Ovary (tissue), 7 donors: ENCODE measurements at regions not wholly inside any gene's neighbourhood (a gene's known extent, or its start where the extent isn't known, plus 50 kb on each side); places are given as distances from the start of the nearest gene placed in this dataset.

Experiments used
- DNase-seq, 5 donors: peaks; one replicate each; pipeline ENCODE4 v3.0.0-alpha.2; 2019 to 2020
- H3K27ac ChIP-seq, 2 donors: fragments of 200-600 bp; one replicate each; pipeline versions ENCODE4 v1.5.1 to v1.8.0; 2019 to 2022
- H3K27me3 ChIP-seq: fragments of 200-600 bp; one replicate; pipeline ENCODE4 v1.8.0; 2022
- H3K36me3 ChIP-seq: fragments of 200-600 bp; sonication (generic); one replicate; pipeline ENCODE4 v1.5.1; 2019
- H3K4me1 ChIP-seq: one replicate; pipeline ENCODE4 v1.8.1; 2013; ENCODE audit warnings: mild to moderate bottlenecking, moderate library complexity; ENCODE audit not compliant: insufficient read depth
- H3K4me3 ChIP-seq: fragments of 200-600 bp; sonication (generic); one replicate; pipeline ENCODE4 v1.5.1; 2017
- H3K9me3 ChIP-seq, 2 donors: fragments of 200-600 bp in 1 of 2; sonication (generic) in 1 of 2; one replicate each; pipeline versions ENCODE4 v1.5.1 to v1.8.1; 2013 to 2019; ENCODE audit warnings: mild to moderate bottlenecking in 1 of 2, moderate library complexity in 1 of 2
- CTCF ChIP-seq, 3 donors: fragments of 450-650 bp in 2 of 3; fragments of 200-600 bp in 1 of 3; IDR thresholded peaks; one replicate each; pipeline versions ENCODE4 v1.5.1 to v1.8.0; 2016 to 2022; ENCODE audit warnings: antibody characterized with exemption in 3 of 3, mild to moderate bottlenecking in 1 of 3
- EP300 ChIP-seq: sonication (generic); formaldehyde crosslinking; IDR thresholded peaks from one replicate; pipeline ENCODE4 v1.6.1; 2017; ENCODE audit warnings: antibody characterized with exemption
- POLR2A ChIP-seq: fragments of 450-650 bp; IDR thresholded peaks from one replicate; pipeline ENCODE4 v1.6.1; 2017; ENCODE audit warnings: antibody characterized with exemption, mild to moderate bottlenecking, moderate library complexity
- WGBS, 3 donors: extraction: QIAGEN DNeasy Blood & Tissue Kit in 1 of 3; methylation state at CpG; one replicate each; pipeline versions ENCODE4 v1.1.5 to v1.1.7; 2013 to 2017; 5-methylcytosine and 5-hydroxymethylcytosine counted together
- intact Hi-C, 4 donors: fragments of 100-400 bp; cut with DNase I; formaldehyde crosslinking; loops; one replicate each; pipeline versions ENCODE4 v1.11.0 to v1.15.1; 2022 to 2023
- donor health status: DM: no; HTN: no; CAD: no; lungs with moderate emphysema.
- donor health status: DM: no; HTN: no; CAD: no.
- donor health status: Bipolar disorder and iron deficiency.
- donor health status: DM: no; HTN: no; CAD: no.
- donor health status: DM: yes; HTN: yes; CAD: no.

- Histone ChIP-seq H3K4me3 (no peak overlapping the region), H3K27me3 (no peaks in the 10 kb centered on the region), H3K36me3 (no peaks in the 10 kb centered on the region), H3K9me3 (no peaks in the 10 kb centered on the region), H3K27ac (no peak overlapping the region), H3K4me1 (no peaks in the 10 kb centered on the region)
- TF ChIP-seq CTCF (IDR thresholded peaks at IDR 0.05), result no peak
- TF ChIP-seq POLR2A, result no peak
- TF ChIP-seq EP300, result no peak
- WGBS, 3 donors, result 84 to 85% (median 85%) methylated on average over 26 of the region's 26 CpGs
- DNase-seq, result no peak
- intact Hi-C loops, result no loop called here
Measured at GRCh38 chr18:78683191-78684010, 296.2 kb upstream of the SALL3 start.

- no peaks in the 10 kb centered on the region for H3K4me1 ChIP-seq
- no peaks in the 10 kb centered on the region for H3K9me3 ChIP-seq
- H3K27me3 ChIP-seq, result no peaks in the 10 kb centered on the region
- no peak for TF ChIP-seq POLR2A
- H3K36me3 ChIP-seq, result no peaks in the 10 kb centered on the region
- 73 to 77% (median 74%) methylated on average over 23 of the region's 23 CpGs for WGBS, 3 donors
- intact Hi-C loops, result no loop called here
- H3K27ac ChIP-seq, result no peak overlapping the region
- H3K4me3 ChIP-seq, result no peak overlapping the region
- no peak for DNase-seq
Measured at GRCh38 chr18:78685250-78685979, 294.2 kb upstream of the SALL3 start.

GRCh38 chr18:78685980-78686530, 293.6 kb upstream of the SALL3 start:
- H3K4me1 ChIP-seq, result no peaks in the 10 kb centered on the region
- H3K27me3 ChIP-seq, result no peaks in the 10 kb centered on the region
- H3K4me3 ChIP-seq, result no peak overlapping the region
- H3K36me3 ChIP-seq, result no peaks in the 10 kb centered on the region
- no peaks in the 10 kb centered on the region for H3K9me3 ChIP-seq
- TF ChIP-seq EP300, result no peak
- no peak for TF ChIP-seq CTCF (IDR thresholded peaks at IDR 0.05)
- no peak for TF ChIP-seq POLR2A
- H3K27ac ChIP-seq, result no peak overlapping the region
- WGBS, 3 donors, result 81 to 85% (median 82%) methylated on average over 26 of the region's 26 CpGs
- intact Hi-C loops, result no loop called here
- no peak for DNase-seq

GRCh38 chr18:78686976-78687685, 292.5 kb upstream of the SALL3 start:
- Histone ChIP-seq H3K4me1 (no peaks in the 10 kb centered on the region), H3K9me3 (no peaks in the 10 kb centered on the region), H3K36me3 (no peaks in the 10 kb centered on the region), H3K4me3 (no peak overlapping the region), H3K27me3 (no peaks in the 10 kb centered on the region), H3K27ac (no peak overlapping the region)
- no peak for DNase-seq
- intact Hi-C loops, result no loop called here
- no peak for TF ChIP-seq EP300
- TF ChIP-seq CTCF (IDR thresholded peaks at IDR 0.05), result no peak
- 80 to 86% (median 81%) methylated on average over 16 of the region's 16 CpGs for WGBS, 3 donors
